Left renal pelvis (tissue), 4 donors: ENCODE measurements at regions not wholly inside any gene's neighbourhood (a gene's known extent, or its start where the extent isn't known, plus 50 kb on each side); places are given as distances from the start of the nearest gene placed in this dataset.

Source experiments
- DNase-seq, 4 donors: peaks; one replicate each; pipeline ENCODE4 v3.0.0-alpha.2; 2013; ENCODE audit warnings: low read depth in 4 of 4, low spot score in 3 of 4

GRCh38 chr6:170180671-170181337 is 110.1 kb downstream of the DLL1 start:
- no peak for DNase-seq

DNA sequence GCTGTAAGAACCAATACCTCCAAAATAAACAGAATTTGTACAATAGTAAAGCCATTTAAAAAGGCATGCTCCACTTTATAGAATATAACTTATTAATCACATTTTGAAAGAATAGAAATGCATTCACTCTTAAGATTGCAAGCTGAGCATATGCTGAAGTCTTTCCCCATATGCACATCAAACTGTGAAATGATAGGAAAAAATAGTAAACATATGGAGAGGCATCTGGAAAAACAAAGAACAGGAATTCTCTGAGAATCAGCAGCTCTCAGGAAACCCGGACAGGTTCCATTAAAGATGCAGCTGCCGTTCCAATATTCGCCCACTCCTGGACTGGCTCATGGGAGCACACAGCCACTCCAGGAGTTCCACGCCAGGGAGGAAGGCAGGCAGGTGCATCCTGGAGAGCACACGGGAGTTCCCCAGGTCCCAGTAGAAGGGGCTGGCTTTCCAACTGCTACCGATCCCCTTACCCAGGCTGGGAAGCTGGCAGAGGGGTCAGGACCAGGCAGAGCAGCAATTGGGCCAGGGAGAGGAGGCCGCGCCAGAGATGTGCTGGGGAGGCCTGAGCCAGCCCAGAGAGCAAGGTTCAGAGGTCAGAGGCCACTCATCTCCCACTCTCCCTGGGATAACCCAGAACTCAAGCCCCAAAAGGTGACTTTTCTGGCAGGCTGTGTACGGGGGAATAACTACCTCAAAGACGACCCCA is 111.1 kb downstream of the DLL1 start:
- no peak for DNase-seq

- DNase-seq = no peak
These were observed 112.1 kb downstream of the DLL1 start for GRCh38 chr6:170178561-170179477.

DNA sequence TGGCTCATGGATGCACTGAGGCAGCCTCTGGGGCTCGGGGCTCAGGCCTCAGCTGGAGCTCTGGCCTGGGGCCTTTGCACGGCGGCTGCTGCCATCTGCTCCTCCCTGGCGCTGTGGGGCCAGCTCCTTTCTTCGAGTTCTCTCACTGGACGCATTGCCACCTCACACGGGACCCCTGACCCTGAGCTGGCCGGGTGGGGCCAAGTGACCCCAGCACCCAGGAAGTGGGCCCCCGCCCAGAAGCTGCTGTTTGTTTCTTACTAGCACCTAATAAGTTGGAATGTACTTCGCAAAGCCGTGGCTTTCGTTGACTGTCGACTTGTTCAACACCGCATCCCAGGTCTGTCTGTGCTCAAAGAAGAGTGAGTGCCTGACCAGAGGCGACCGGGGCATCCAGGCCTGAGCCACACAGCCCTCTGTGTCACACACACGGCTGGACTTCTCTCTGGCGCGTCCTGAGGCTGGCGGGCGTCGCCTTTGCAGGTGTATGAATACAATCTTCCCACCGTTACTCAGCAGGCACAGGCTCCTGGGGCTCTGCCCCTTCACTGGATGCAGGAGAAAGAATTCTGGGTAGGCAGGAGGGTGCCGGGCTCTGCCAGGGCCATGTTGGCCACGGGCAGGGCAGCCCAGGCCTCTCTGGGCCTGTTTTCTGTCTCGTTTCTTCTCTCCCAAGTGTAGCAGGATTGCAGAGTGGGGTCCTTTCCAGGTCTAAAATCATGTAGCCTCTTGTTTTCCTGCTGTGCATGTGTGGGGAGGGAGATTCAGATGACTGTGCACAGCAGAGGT is 112.9 kb downstream of the DLL1 start:
- DNase-seq = no peak

DNA sequence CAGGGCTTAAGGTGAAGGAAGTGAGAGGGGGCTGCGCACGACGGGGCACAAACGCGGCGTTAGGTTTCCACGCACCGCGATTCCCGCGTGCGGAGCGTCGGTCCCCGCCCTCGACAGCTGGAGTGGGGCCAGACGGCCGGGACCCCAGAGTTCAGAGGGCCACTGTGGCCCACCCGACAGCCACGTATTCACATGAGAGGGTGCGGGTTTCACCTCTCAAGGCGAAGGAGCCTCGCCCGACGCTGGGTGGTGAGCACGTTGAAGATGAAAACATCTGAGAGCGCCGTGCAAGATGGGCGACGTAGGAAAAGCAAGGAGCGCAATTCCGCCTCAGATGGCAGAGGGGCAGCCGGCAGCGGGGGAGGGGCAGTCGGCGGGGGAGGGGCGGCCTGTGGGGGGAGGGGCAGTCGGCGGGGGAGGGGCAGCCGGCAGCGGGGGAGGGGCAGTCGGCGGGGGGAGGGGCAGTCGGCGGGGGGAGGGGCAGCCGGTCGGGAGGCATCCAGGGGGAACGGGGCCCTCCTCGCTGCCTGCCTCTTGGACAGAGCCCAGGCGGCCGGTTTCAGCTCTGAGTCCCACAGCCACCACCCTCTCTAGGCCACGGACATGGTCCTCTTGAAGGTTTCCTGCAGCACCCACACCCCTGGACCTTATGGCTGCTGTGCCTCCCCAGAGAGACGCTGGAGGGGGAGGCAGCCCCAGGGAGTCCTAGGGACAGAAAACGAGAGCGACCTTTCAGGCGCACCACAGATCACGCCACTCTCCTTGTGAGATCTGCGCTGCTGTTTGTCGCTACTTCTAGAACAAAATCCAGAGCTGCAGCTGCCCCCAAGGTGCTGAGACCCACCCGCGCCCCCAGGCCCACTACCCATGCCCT is 113.7 kb downstream of the DLL1 start:
- no peak for DNase-seq

DNA sequence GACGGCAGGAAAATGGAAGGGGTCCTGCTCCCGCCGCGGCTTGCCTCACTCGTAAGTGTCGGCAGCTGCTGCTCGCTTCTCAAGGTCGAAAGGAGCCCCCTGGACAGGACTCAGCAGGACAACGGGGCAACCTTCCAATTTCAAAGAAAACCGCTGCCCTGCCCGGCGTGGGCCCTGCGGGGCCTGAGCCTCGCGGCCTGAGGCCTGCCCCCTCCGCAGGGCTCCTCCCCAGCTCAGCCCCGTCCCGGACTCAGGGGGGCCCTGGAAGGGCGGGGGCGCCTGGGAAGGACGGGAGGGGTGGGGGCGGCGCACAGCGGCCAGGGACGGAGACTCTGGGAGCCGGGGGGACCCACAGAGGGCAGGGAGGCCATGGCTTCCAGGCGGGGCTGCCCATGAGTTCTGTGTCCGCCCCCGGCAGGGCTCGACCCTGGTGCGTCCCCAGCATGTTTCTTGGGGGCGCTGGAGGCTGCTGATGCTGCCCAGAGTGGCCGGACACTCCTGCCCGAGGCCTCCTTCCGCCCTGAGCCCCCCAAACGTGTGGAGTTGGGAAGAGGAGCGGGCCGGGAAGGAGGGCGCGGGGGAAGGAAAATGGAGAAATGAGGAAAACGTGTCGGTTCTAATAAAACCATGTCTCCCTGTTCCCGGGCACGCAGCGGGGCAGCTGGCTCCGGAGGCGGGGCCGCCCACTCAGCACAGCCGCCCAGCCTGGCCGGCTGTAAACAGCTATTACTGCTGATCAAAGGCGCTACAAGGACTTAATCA is 114.6 kb downstream of the DLL1 start:
- no peak for DNase-seq

DNA sequence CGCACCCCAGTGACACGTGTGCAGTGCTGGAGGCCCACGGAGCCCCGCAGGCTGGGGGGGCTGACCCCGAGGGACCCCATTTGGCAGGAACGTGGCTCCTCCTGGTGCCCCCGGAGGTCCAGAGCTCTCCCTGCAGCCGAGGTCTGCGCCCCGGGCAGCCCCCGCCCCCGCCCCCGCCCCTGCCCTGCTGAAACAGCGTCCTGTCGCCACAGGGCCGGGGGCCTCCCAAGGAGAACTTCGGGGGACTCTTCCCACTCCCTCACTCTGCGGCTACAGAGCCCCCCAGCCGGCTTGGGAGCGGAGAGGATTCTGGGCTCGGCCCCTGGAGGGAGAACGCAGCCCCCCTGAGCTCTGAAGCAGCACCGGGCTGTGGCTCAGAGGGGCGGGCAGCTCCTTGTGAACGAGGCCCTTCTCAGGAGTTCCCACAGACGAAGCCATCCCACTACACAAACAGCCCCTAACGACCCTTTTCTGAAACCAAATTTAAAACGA is 115.2 kb downstream of the DLL1 start:
- no peak for DNase-seq

DNA sequence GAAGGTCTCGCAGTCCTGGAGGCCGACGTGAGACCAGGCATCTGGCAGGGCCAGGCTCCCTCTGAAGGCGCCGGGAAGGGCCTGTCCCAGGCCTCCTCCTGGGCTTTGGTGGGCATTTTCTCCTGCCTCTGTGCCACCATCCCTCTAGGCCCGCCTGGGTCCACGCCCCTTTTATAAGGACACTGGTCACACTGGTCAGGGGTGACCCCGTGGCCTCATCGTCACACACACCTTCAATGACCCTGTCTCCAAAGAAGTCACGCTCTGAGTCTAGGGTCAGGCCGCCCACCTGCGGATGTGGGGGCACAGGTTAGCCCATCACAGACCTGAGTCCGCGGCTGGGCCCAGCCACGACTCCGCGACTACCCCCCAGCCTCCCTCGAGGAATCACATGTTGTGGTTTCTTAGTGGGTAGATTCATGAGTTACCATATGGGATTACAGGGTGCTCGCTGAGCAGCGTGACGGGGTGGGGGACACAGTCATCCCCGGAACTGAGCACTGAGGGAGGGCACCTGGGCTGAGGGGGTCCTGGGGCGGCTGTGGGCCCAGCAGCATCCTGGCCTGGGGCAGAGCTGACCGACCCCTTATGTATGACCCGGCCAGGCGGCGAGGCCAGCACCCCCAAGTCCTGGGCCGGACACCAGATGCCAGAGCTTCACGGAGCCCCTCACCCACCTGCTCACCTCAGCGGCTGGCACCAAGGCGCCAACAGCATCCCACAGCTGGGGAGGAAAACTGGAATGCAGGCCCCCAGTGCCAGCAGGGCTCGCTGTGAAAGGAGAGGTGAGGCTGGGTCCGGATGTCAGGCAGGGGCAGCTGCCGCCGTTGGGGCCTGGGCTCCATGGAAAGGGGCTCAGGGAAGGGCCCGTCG is 115.9 kb downstream of the DLL1 start:
- DNase-seq = no peak

DNA sequence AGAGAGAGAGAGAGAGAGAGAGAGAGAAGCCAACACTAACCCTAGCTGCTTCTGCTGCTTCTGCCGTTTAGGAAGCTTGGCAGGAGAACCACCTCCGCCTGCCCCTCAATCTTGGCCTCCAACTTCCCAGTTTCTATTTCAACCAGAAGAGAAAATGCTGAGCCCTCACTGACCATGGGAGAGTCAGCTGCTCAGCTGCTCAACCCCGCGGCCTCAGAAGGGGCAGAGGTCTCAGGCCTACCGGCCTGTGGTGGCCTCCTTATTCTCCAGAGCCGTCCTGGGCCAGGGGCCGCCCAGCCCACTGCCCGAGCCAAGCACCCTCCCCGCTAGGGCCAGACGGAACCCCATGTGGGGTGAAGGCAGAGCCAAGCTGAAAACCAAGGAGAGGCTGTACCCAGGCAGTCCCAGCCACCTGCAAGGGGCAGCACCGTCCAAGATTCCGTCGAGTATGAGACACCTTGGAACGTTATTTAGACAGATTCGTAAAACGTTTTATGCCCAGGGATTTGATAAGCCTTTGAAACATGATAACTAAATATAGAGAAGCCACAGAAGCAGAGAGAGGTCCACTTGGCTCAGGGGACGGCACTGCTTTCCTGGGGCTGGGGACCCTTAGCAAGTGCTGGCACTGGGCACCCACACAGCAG is 116.6 kb downstream of the DLL1 start:
- no peak for DNase-seq

DNA sequence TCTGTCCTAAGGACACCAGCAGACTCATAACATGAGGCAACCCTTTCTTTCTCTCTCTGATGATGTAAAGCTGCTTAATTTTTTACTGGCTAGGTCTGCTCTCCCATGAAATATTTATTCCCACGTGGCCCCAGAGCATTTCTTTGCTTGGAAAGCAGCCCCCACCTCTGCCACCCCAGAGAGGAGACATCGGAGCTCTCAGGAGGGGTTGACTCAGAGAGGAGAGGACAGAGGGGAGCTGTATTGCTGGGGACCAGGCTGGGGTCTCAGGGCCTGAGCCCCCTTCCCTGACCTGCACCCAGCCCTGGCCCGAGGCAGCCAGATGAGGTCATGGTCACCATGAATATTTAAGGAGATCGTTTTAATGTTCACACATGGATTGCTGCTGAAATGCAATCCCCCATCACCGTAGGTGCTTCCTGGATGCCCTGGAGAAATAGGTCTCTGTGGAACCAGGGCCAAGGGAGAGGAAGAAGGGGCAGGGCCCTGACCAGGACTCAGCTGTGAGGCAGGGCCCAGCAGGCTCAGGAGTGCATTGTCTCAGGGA is 117.5 kb downstream of the DLL1 start:
- no peak for DNase-seq

- no peak for DNase-seq
These were observed 118.0 kb downstream of the DLL1 start for GRCh38 chr6:170172825-170173256.

DNA sequence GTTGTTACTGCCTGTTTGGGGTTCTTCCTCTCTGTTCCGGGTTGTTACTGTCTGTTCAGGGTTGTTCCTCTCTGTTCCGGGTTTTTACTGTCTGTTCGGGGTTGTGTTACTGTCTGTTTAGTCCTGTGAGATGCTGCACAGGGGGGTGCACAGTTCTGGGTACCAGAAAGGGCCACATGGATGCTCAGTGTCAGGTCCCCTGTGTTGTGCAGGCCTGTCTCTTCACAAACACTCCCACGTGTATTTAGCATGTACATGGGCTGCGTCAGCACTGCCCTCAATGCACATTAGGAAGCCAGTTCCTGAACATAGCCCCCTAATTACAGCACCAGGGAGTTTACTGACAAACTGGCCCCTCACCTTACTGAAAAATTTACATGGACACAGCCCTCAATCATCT is 118.5 kb downstream of the DLL1 start:
- DNase-seq = no peak

DNA sequence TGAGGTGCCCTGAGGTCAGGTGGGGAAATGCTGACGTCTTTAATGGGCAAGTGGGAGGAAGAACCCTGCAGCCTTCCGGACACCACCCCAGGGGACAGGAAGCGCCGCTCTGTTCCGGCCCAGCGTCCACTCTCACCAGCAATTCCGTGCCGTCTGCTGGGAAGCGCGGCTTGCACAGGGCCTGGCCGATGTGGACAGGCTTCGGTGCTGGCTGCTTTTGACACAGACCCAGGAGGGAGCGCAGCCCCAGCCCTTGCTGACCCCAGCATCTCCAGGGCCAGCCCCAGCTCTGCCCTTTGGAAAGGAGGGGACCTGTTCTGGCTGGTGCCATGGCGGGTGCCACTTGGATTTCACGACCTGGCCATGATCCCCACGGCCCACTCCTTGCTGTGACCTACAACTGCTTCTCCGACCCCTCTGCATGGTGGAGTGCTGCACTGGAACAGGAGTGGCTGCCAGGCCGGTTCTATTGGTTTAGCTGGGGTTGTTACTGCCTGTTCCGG is 123.2 kb downstream of the DLL1 start:
- no peak for DNase-seq

- DNase-seq = no peak
These were observed 124.3 kb downstream of the DLL1 start for GRCh38 chr6:170166511-170167122.

- DNase-seq = no peak
These were observed 125.3 kb downstream of the DLL1 start for GRCh38 chr6:170165471-170166117.

DNA sequence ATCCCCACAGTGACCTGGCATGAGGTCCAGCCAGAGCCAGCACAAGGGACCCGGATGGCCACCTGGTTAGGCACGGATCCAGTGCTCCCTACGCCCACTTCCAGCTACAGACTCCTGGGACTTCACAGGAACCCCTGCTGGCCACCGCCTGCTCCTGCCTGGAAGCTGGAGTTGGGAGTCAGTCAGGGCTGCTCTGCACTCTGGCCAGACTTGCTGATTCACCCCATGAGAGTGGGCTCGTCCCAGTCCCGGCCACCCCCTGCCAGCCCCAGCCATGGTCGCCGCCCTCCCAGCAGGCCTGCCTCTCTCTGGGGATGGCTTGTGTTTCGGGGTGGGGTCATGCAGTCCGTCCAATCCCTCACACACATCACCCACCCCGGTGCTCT is 125.8 kb downstream of the DLL1 start:
- no peak for DNase-seq
